ENCODE measurements at regions not wholly inside any gene's neighbourhood (a gene's known extent, or its start where the extent isn't known, plus 50 kb on each side); places are given as distances from the start of the nearest gene placed in this dataset.

- Histone ChIP-seq H3K36me3 (ENCODE audit: insufficient read depth) (no peaks in the 10 kb centered on the region), H3K4me3 (IDR thresholded peaks at IDR 0.05; ENCODE audit: insufficient read depth, low read depth, low read length) (no peak overlapping the region), H3K27me3 (ENCODE audit: insufficient read depth, low read depth) (no peaks in the 10 kb centered on the region), H4K20me1 (ENCODE audit: insufficient read depth) (no peaks in the 10 kb centered on the region), H3K4me1 (ENCODE audit: low read depth, poor library complexity, severe bottlenecking) (no peaks in the 10 kb centered on the region), H3K27ac (no peak overlapping the region), H2AFZ (ENCODE audit: low read depth) (no peak overlapping the region), H3K4me2 (no peak overlapping the region), H3K9ac (no peak overlapping the region), H3K79me2 (ENCODE audit: insufficient read depth, low read depth) (no peaks in the 10 kb centered on the region)
- TF ChIP-seq CTCF (conservative IDR thresholded peaks at IDR 0.05; ENCODE audit: low read depth, low read length), result no peak
These were observed 211.4 kb upstream of the EPHA3 start for GRCh38 chr3:88896026-88896425.

GRCh38 chr3:88912294-88912877, 195.0 kb upstream of the EPHA3 start:
- Histone ChIP-seq H4K20me1 (ENCODE audit: insufficient read depth) (no peaks in the 10 kb centered on the region), H3K4me2 (no peak overlapping the region), H3K79me2 (ENCODE audit: insufficient read depth, low read depth) (no peaks in the 10 kb centered on the region)

GRCh38 chr3:88918841-88919240, 188.6 kb upstream of the EPHA3 start:
- Histone ChIP-seq H3K27ac (no peak overlapping the region), H3K27me3 (ENCODE audit: insufficient read depth, low read depth) (no peaks in the 10 kb centered on the region), H3K9ac (no peak overlapping the region), H3K4me2 (no peak overlapping the region), H2AFZ (ENCODE audit: low read depth) (no peak overlapping the region), H3K36me3 (ENCODE audit: insufficient read depth) (no peaks in the 10 kb centered on the region), H3K4me1 (ENCODE audit: low read depth, poor library complexity, severe bottlenecking) (no peaks in the 10 kb centered on the region), H4K20me1 (ENCODE audit: insufficient read depth) (no peaks in the 10 kb centered on the region), H3K4me3 (IDR thresholded peaks at IDR 0.05; ENCODE audit: insufficient read depth, low read depth, low read length) (no peak overlapping the region), H3K79me2 (ENCODE audit: insufficient read depth, low read depth) (no peaks in the 10 kb centered on the region)
- TF ChIP-seq CTCF (conservative IDR thresholded peaks at IDR 0.05; ENCODE audit: low read depth, low read length), result no peak

More at GRCh38 chr3:88912294-88912877, 195.0 kb upstream of the EPHA3 start:
- Histone ChIP-seq H3K27ac (no peak overlapping the region), H3K36me3 (ENCODE audit: insufficient read depth) (no peaks in the 10 kb centered on the region), H3K4me1 (ENCODE audit: low read depth, poor library complexity, severe bottlenecking) (no peaks in the 10 kb centered on the region), H3K9ac (no peak overlapping the region), H3K27me3 (ENCODE audit: insufficient read depth, low read depth) (no peaks in the 10 kb centered on the region), H2AFZ (ENCODE audit: low read depth) (no peak overlapping the region), H3K4me3 (IDR thresholded peaks at IDR 0.05; ENCODE audit: insufficient read depth, low read depth, low read length) (no peak overlapping the region)
- TF ChIP-seq CTCF (conservative IDR thresholded peaks at IDR 0.05; ENCODE audit: low read depth, low read length), result no peak

- TF ChIP-seq CTCF (conservative IDR thresholded peaks at IDR 0.05; ENCODE audit: low read depth, low read length), result no peak
- no peak overlapping the region for H2AFZ ChIP-seq (ENCODE audit: low read depth)
- no peak overlapping the region for H3K9ac ChIP-seq
These were observed 185.4 kb upstream of the EPHA3 start for GRCh38 chr3:88921986-88922385.

More at GRCh38 chr3:88921986-88922385, 185.4 kb upstream of the EPHA3 start:
- Histone ChIP-seq H3K27ac (no peak overlapping the region), H3K4me2 (no peak overlapping the region), H3K4me1 (ENCODE audit: low read depth, poor library complexity, severe bottlenecking) (no peaks in the 10 kb centered on the region), H3K4me3 (IDR thresholded peaks at IDR 0.05; ENCODE audit: insufficient read depth, low read depth, low read length) (no peak overlapping the region), H3K36me3 (ENCODE audit: insufficient read depth) (no peaks in the 10 kb centered on the region), H3K79me2 (ENCODE audit: insufficient read depth, low read depth) (no peaks in the 10 kb centered on the region), H4K20me1 (ENCODE audit: insufficient read depth) (no peaks in the 10 kb centered on the region), H3K27me3 (ENCODE audit: insufficient read depth, low read depth) (no peaks in the 10 kb centered on the region)

Measured in KMS-11 (cell line).